Gastroesophageal sphincter (tissue), 3 donors: ENCODE measurements at regions not wholly inside any gene's neighbourhood (a gene's known extent, or its start where the extent isn't known, plus 50 kb on each side); places are given as distances from the start of the nearest gene placed in this dataset.

ENCODE experiments used
- EP300 ChIP-seq: sonication (generic); formaldehyde crosslinking; IDR thresholded peaks from one replicate; pipeline ENCODE4 v1.6.1; 2017; ENCODE audit warnings: antibody characterized with exemption, mild to moderate bottlenecking
- POLR2A ChIP-seq, 2 donors: fragments of 450-650 bp; IDR thresholded peaks; one replicate each; pipeline ENCODE4 v1.6.1; 2017; ENCODE audit warnings: antibody characterized with exemption in 2 of 2, mild to moderate bottlenecking in 2 of 2, moderate library complexity in 1 of 2
- POLR2AphosphoS5 ChIP-seq: sonication (generic); formaldehyde crosslinking; IDR thresholded peaks from one replicate; pipeline ENCODE4 v1.6.1; 2017; ENCODE audit warnings: antibody characterized with exemption
- TF ChIP-seq, protein P1 (sequence below), 4 experiments: fragments of 200-600 bp in 2 of 4; fragments of 450-650 bp in 2 of 4; sonication (generic) in 1 of 4; IDR thresholded peaks; one replicate each; pipeline ENCODE4 v1.5.1; 2017 to 2019; ENCODE audit warnings: antibody characterized with exemption in 4 of 4, mild to moderate bottlenecking in 2 of 4, moderate library complexity in 2 of 4

DNA sequence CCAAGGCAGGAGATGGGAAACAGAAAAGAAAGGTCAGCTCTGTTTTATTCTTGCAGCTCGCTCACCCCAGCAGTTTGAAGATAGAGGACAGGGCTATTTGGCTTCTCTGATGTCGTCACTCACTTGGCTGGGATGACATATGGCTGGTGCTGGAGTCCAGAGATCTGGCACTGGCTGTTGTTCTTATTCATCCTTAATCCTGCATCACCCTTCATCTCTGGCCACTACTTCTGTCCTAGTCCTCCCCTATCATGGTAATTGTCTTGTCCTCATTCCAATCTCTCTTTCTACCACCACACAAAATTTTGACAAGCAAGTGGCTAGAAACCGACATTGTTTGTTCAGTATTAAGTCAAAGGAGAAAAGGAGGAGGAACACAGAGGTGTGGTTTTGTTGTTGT is 103.8 kb upstream of the PDE4B start:
- TF ChIP-seq POLR2AphosphoS5 = no peak
- no peak for TF ChIP-seq EP300
- no peak for TF ChIP-seq POLR2A (IDR thresholded peaks at IDR 0.05)
- TF ChIP-seq, protein P1, sequence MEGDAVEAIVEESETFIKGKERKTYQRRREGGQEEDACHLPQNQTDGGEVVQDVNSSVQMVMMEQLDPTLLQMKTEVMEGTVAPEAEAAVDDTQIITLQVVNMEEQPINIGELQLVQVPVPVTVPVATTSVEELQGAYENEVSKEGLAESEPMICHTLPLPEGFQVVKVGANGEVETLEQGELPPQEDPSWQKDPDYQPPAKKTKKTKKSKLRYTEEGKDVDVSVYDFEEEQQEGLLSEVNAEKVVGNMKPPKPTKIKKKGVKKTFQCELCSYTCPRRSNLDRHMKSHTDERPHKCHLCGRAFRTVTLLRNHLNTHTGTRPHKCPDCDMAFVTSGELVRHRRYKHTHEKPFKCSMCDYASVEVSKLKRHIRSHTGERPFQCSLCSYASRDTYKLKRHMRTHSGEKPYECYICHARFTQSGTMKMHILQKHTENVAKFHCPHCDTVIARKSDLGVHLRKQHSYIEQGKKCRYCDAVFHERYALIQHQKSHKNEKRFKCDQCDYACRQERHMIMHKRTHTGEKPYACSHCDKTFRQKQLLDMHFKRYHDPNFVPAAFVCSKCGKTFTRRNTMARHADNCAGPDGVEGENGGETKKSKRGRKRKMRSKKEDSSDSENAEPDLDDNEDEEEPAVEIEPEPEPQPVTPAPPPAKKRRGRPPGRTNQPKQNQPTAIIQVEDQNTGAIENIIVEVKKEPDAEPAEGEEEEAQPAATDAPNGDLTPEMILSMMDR (IDR thresholded peaks at IDR 0.05) = no peak
